DND-41 (cell line): ENCODE measurements at regions not wholly inside any gene's neighbourhood (a gene's known extent, or its start where the extent isn't known, plus 50 kb on each side); places are given as distances from the start of the nearest gene placed in this dataset.

Source experiments
- CTCF ChIP-seq: IDR thresholded peaks from 2 replicates; pipeline ENCODE4 v1.5.1; 2012; ENCODE audit warnings: borderline replicate concordance, low read length, moderate library complexity, mild to moderate bottlenecking; ENCODE audit not compliant: poor library complexity, severe bottlenecking; ENCODE audit errors: extremely low read depth
- EZH2 ChIP-seq: IDR thresholded peaks from 3 replicates; pipeline ENCODE4 v1.6.1; 2012; ENCODE audit warnings: borderline replicate concordance, low read depth, mild to moderate bottlenecking, moderate library complexity, low read length, inconsistent platforms; ENCODE audit not compliant: severe bottlenecking

- TF ChIP-seq CTCF, result no peak
- TF ChIP-seq EZH2, result no peak
Observed at GRCh38 chr16:72244853-72245252, 72.9 kb upstream of the PMFBP1 start.
